Right lobe of liver (tissue), 4 donors: ENCODE measurements at regions not wholly inside any gene's neighbourhood (a gene's known extent, or its start where the extent isn't known, plus 50 kb on each side); places are given as distances from the start of the nearest gene placed in this dataset.

Experiments used
- POLR2A ChIP-seq: fragments of 450-650 bp; IDR thresholded peaks from one replicate; pipeline ENCODE4 v1.6.1; 2017; ENCODE audit warnings: antibody characterized with exemption, mild to moderate bottlenecking
- TF ChIP-seq, protein P1 (sequence below), 4 donors: fragments of 200-600 bp in 3 of 4; fragments of 450-650 bp in 1 of 4; IDR thresholded peaks; one replicate each; pipeline versions ENCODE4 v1.5.1 to v1.8.0; 2016 to 2022; ENCODE audit warnings: antibody characterized with exemption in 4 of 4, mild to moderate bottlenecking in 2 of 4
- donor health status: DM: no; HTN: no; CAD: no.
- donor health status: DM: no; HTN: no; CAD: no.
- donor health status: DM: no; HTN: yes; CAD: no.

DNA sequence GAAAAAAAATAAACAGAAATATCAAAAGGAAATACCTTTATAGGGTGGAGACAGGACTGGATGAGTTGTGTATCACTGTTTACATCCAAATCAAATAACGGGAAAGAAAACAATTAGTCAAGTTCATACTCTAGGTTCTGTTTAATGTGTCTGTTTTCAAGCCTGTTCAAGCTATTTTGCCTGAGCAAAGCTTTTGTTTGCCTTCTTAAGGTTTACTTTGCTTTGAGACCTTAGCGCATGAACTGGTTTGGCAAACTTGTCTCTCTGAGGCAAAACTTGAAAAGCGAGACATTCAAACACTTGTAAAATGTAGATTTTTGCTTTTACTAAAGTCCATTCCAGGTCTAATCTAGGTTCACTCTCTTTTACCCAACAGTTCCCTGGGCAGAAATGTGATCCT lies 174.1 kb upstream of the RFX3 start:
- no peak for TF ChIP-seq POLR2A
- TF ChIP-seq, protein P1, sequence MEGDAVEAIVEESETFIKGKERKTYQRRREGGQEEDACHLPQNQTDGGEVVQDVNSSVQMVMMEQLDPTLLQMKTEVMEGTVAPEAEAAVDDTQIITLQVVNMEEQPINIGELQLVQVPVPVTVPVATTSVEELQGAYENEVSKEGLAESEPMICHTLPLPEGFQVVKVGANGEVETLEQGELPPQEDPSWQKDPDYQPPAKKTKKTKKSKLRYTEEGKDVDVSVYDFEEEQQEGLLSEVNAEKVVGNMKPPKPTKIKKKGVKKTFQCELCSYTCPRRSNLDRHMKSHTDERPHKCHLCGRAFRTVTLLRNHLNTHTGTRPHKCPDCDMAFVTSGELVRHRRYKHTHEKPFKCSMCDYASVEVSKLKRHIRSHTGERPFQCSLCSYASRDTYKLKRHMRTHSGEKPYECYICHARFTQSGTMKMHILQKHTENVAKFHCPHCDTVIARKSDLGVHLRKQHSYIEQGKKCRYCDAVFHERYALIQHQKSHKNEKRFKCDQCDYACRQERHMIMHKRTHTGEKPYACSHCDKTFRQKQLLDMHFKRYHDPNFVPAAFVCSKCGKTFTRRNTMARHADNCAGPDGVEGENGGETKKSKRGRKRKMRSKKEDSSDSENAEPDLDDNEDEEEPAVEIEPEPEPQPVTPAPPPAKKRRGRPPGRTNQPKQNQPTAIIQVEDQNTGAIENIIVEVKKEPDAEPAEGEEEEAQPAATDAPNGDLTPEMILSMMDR (IDR thresholded peaks at IDR 0.05): no peak
